Hematopoietic multipotent progenitor cell treated with erythropoietin and hydrocortisone succinate and interleukin-3 and kit ligand, for 15 days (in vitro differentiated cells): ENCODE measurements at regions not wholly inside any gene's neighbourhood (a gene's known extent, or its start where the extent isn't known, plus 50 kb on each side); places are given as distances from the start of the nearest gene placed in this dataset.
"Not testable (repeated sequence)": the region's sequence is repeated elsewhere in the genome, so short reads cannot be mapped to it uniquely, and the experiment has no call there.

Experiments used
- DNase-seq: peaks from one replicate; pipeline ENCODE4 v3.0.0-alpha.2; 2015; ENCODE audit warnings: low spot score

GRCh38 chr1:219092206-219092605 lies 81.5 kb upstream of the LYPLAL1 start:
- DNase-seq: no peak

DNA sequence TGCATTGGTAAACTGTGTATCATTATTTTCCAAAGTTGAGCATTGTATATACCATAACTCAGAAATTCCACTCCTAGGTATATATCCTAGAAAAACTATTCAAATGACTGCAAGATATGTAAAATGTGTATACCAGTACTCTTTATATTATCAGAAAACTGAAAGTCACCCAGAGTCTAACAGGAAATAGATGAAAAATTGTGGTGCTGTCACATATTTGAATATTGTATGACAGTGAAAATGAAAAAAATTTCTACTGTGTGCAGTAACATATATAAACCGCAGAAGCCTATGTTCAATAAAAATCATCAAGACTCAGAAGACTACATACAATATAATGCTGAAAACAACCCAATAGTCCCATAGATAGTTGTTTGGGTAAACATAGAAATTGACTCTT lies 74.4 kb upstream of the LYPLAL1 start:
- DNase-seq: no peak

- no peak for DNase-seq
These were observed 73.6 kb upstream of the LYPLAL1 start for GRCh38 chr1:219100059-219100458.

GRCh38 chr1:219102466-219102865 lies 71.2 kb upstream of the LYPLAL1 start:
- not testable (repeated sequence) for DNase-seq

GRCh38 chr1:219105893-219106292 lies 67.8 kb upstream of the LYPLAL1 start:
- no peak for DNase-seq

GRCh38 chr1:219109424-219110018 lies 64.2 kb upstream of the LYPLAL1 start:
- DNase-seq: no peak

- no peak for DNase-seq
These were observed 60.4 kb upstream of the LYPLAL1 start for GRCh38 chr1:219113261-219113660.

DNA sequence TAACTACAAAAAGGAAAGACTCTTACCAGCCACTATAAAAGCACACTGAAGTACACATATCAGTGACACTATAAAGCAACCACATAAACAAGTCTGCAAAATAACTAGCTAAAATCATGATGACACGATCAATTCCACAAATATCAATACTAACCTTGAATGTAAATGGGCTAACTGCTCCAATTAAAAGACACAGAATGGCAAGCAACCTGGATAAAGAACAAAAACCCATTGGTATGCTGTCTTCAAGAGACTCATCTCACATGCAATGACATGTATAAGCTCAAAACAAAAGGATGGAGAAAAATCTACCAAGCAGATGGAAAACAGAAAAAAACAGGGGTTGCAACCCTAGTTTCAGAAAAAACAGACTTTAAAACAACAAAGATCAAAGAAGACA lies 59.7 kb upstream of the LYPLAL1 start:
- no peak for DNase-seq

DNA sequence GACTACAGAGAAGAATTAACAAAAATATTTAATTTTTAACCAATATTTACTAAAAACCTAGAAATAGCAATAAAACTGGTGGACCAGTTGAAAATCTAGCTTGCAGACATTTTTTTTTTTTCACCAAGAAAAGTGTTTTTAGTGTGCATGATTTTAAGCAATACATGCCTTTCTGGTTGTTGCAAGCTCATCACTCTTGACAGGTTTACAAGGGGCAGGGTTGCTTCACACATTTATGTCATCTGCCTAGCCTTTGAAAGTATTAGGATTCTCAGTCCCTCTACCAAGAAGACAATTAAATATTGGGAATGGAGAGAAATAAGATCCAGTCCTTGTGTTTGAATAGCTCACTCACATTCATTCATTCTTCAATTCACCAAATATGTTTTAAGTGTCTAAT lies 53.8 kb upstream of the LYPLAL1 start:
- DNase-seq: peak; percentile 3

- peak; percentile 51 for DNase-seq
These were observed 52.8 kb upstream of the LYPLAL1 start for GRCh38 chr1:219120624-219121544.

DNA sequence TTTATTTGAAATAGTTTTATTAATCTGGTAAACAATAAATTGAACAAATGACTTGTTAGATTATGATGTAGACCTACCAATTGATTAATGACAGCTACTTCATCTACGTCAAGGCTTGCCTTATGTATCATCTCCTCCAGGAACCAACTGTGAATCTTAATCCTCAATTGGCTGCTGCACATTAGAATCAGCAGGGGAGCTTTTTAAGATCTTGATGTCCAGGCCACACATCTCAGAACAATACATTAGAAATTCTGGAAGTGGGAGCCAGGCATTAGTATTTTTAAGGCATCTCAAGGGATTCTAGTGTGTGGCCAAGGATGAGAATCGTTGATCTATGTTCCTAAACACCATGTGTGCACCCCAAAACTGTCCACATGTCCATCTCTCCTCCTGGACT lies 52.0 kb upstream of the LYPLAL1 start:
- DNase-seq: no peak

GRCh38 chr1:219123036-219123435 lies 50.6 kb upstream of the LYPLAL1 start:
- no peak for DNase-seq
